CD8-positive, alpha-beta memory T cell (primary cell): ENCODE measurements at regions not wholly inside any gene's neighbourhood (a gene's known extent, or its start where the extent isn't known, plus 50 kb on each side); places are given as distances from the start of the nearest gene placed in this dataset.

ENCODE experiments used
- CTCF ChIA-PET: fragments of 350-600 bp; sonication (Branson Sonifier 250); formaldehyde crosslinking; loops from one replicate; lab custom pipeline; 2021; ENCODE audit warnings: antibody characterized with exemption; lab: Charles Lee
- POLR2A ChIA-PET: fragments of 350-600 bp; sonication (Branson Sonifier 250); formaldehyde crosslinking; loops from one replicate; lab custom pipeline; 2021; ENCODE audit warnings: antibody characterized with exemption; lab: Charles Lee
- DNase-seq, 5 donors: peaks; one replicate each; pipeline versions ENCODE4 v3.0.0 to v3.0.0-alpha.2; 2020 to 2022; ENCODE audit warnings: mixed read lengths in 1 of 5
- H3K27ac ChIP-seq: one replicate; pipeline ENCODE4 v1.7.0; 2013; ENCODE audit warnings: low read depth, mild to moderate bottlenecking, low read length, moderate library complexity
- H3K27me3 ChIP-seq: 2 replicates; pipeline ENCODE4 v1.7.0; 2013; ENCODE audit warnings: low read length, mild to moderate bottlenecking; ENCODE audit not compliant: insufficient read depth, poor library complexity, severe bottlenecking
- H3K36me3 ChIP-seq: 2 replicates; pipeline ENCODE4 v1.7.0; 2013; ENCODE audit warnings: mild to moderate bottlenecking, low read length, moderate library complexity; ENCODE audit not compliant: insufficient read depth
- H3K4me1 ChIP-seq: 2 replicates; pipeline ENCODE4 v1.7.0; 2013; ENCODE audit warnings: mild to moderate bottlenecking, low read length, moderate library complexity; ENCODE audit not compliant: insufficient read depth
- H3K4me3 ChIP-seq: 2 replicates; pipeline ENCODE4 v1.7.0; 2013; ENCODE audit warnings: mild to moderate bottlenecking, low read length
- H3K9me3 ChIP-seq: 2 replicates; pipeline ENCODE4 v1.7.0; 2013; ENCODE audit warnings: mild to moderate bottlenecking, low read length
- H3K27ac Mint-ChIP-seq, 8 donors: one replicate each; pipeline ENCODE4 v1.8.0; 2020 to 2021; ENCODE audit warnings: mixed read lengths in 8 of 8, mild to moderate bottlenecking in 6 of 8, inconsistent platforms in 3 of 8, moderate library complexity in 3 of 8
- H3K27me3 Mint-ChIP-seq, 2 donors: one replicate each; pipeline ENCODE4 v1.8.0; 2020 to 2021; ENCODE audit warnings: mixed read lengths in 2 of 2, mild to moderate bottlenecking in 1 of 2, moderate library complexity in 1 of 2
- H3K36me3 Mint-ChIP-seq, 3 donors: one replicate each; pipeline ENCODE4 v1.8.0; 2020 to 2021; ENCODE audit warnings: mixed read lengths in 3 of 3, inconsistent platforms in 1 of 3, mild to moderate bottlenecking in 1 of 3
- H3K4me1 Mint-ChIP-seq, 3 donors: one replicate each; pipeline ENCODE4 v1.8.0; 2020 to 2021; ENCODE audit warnings: mixed read lengths in 3 of 3, inconsistent platforms in 1 of 3, mild to moderate bottlenecking in 1 of 3
- H3K4me3 Mint-ChIP-seq, 7 donors: one replicate each; pipeline ENCODE4 v1.8.0; 2020 to 2021; ENCODE audit warnings: mixed read lengths in 7 of 7, mild to moderate bottlenecking in 6 of 7, moderate library complexity in 4 of 7, inconsistent platforms in 2 of 7
- H3K9me3 Mint-ChIP-seq, 5 donors: one replicate each; pipeline ENCODE4 v1.8.0; 2020 to 2022; ENCODE audit warnings: mixed read lengths in 5 of 5, mild to moderate bottlenecking in 3 of 5, moderate library complexity in 2 of 5, inconsistent platforms in 1 of 5

DNA sequence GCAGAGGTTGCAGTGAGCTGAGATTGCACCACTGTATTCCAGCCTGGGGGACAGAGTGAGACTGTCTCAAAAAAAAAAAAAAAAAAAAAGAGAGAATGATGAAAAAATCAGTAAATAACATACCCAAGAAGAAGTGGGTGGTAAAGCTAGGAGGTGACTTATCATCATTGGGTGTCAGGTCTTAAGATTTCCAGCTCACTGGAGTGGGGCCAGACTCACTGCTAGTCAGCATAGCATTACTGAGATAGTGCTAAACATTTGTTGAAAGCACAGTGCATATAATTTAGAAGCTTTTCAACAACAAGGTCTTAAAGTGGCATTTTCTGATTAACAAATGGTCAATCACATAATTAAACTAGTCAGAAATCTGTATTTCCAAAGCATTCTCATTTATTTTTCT, 221.8 kb upstream of the GYPA start:
- Mint-ChIP-seq H3K4me1 (no peaks in the 10 kb centered on the region), H3K9me3 (peaks cover 0 to 3% (median 0%) of the 10 kb centered on the region in 5 donors), H3K4me3 (no peak overlapping the region), H3K27me3 (peaks cover 0 to 1% of the 10 kb centered on the region in 2 donors), H3K36me3 (no peaks in the 10 kb centered on the region), H3K27ac (no peak overlapping the region)
- ChIA-PET CTCF (no interaction called here), POLR2A (no interaction called here)
- no peak for DNase-seq
- Histone ChIP-seq H3K27me3 (no peaks in the 10 kb centered on the region), H3K27ac (no peak overlapping the region), H3K9me3 (no peaks in the 10 kb centered on the region), H3K36me3 (no peaks in the 10 kb centered on the region), H3K4me1 (no peaks in the 10 kb centered on the region), H3K4me3 (no peak overlapping the region)

DNA sequence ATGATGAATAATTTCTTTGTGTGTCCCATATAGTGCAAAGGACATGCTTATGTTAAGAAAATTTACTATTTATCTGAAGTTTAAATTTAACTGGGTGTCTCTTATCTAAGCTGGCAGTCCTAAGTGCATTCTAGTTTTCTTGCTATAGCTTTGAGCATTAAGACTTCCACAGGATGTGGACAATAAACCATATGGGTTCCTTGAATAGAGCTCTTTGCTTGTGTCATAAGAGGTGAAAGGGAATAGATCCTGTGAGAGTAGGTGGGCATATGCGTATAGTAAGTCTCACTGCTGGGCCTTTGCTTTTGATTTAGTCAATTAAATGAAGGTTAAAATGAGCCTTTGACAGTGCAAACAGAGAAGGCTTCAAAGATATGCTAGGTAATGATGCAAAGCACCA, 223.4 kb upstream of the GYPA start:
- H3K9me3 Mint-ChIP-seq, result peaks cover 0 to 3% (median 0%) of the 10 kb centered on the region in 5 donors
- no peaks in the 10 kb centered on the region for H3K4me1 Mint-ChIP-seq
- no peaks in the 10 kb centered on the region for H3K36me3 ChIP-seq
- ChIA-PET POLR2A (no interaction called here), CTCF (no interaction called here)
- no peak overlapping the region for H3K4me3 ChIP-seq
- no peaks in the 10 kb centered on the region for H3K27me3 ChIP-seq
- H3K4me1 ChIP-seq, result no peaks in the 10 kb centered on the region
- no peaks in the 10 kb centered on the region for H3K9me3 ChIP-seq
- no peak overlapping the region for H3K4me3 Mint-ChIP-seq
- no peak for DNase-seq
- no peak overlapping the region for H3K27ac ChIP-seq
- H3K36me3 Mint-ChIP-seq, result no peaks in the 10 kb centered on the region
- H3K27me3 Mint-ChIP-seq, result peaks cover 0 to 1% of the 10 kb centered on the region in 2 donors
- H3K27ac Mint-ChIP-seq, result no peak overlapping the region

DNA sequence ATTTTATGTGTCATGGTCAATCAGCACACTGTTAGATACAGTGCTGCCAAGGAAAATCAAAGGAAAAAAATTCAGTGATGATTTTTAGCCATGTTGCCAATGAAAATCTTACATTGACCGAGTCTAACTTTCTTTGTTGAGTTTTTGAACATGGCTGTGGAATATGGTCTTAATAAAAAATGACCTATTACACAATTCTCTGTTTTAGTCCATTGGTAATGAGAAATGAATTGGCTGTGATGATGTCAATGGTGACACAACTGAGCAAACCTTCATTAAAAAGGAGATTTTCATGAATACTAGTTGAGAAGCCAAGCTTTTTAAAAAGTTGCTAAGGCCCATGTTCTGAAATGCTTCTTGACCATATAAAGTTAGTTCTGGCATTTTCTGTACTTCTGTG, 225.9 kb upstream of the GYPA start:
- Mint-ChIP-seq H3K9me3 (no peaks in the 10 kb centered on the region), H3K36me3 (no peaks in the 10 kb centered on the region), H3K4me3 (no peak overlapping the region), H3K27me3 (no peaks in the 10 kb centered on the region), H3K4me1 (no peaks in the 10 kb centered on the region), H3K27ac (no peak overlapping the region)
- no peak overlapping the region for H3K4me3 ChIP-seq
- ChIA-PET CTCF (no interaction called here), POLR2A (no interaction called here)
- H3K27me3 ChIP-seq, result no peaks in the 10 kb centered on the region
- H3K27ac ChIP-seq, result no peak overlapping the region
- H3K4me1 ChIP-seq, result no peaks in the 10 kb centered on the region
- no peaks in the 10 kb centered on the region for H3K36me3 ChIP-seq
- no peak for DNase-seq
- no peaks in the 10 kb centered on the region for H3K9me3 ChIP-seq

- Histone ChIP-seq H3K4me3 (no peak overlapping the region), H3K36me3 (no peaks in the 10 kb centered on the region), H3K4me1 (no peaks in the 10 kb centered on the region), H3K9me3 (no peaks in the 10 kb centered on the region), H3K27me3 (no peaks in the 10 kb centered on the region), H3K27ac (no peak overlapping the region)
- ChIA-PET POLR2A (no interaction called here), CTCF (no interaction called here)
- Mint-ChIP-seq H3K27me3 (no peaks in the 10 kb centered on the region), H3K27ac (no peak overlapping the region), H3K36me3 (no peaks in the 10 kb centered on the region), H3K9me3 (peaks cover 0 to 2% (median 0%) of the 10 kb centered on the region in 5 donors), H3K4me1 (no peaks in the 10 kb centered on the region), H3K4me3 (no peak overlapping the region)
- DNase-seq, result no peak
Observed at GRCh38 chr4:144371485-144371884, 231.0 kb upstream of the GYPA start.

DNA sequence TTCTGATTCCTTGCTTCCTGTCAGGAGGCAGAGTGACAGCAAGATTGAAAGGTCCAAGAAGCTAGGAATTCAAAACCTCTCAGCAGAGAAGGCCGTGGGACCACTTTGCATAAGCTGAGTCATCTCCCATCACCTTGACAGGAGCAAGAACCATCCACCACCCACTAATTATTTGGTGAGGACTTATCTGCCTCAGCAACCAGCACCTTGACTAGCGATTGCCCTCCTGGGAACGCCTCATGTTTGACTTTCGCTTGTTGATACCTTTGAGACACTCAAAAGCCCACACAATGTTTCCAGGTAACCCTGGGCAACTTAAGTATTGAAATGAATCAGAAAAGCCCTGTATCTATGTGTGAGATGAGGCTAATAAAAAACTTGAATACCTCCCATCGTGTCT, 233.5 kb upstream of the GYPA start:
- Mint-ChIP-seq H3K36me3 (no peaks in the 10 kb centered on the region), H3K9me3 (peaks cover 0 to 2% (median 0%) of the 10 kb centered on the region in 5 donors), H3K4me3 (no peak overlapping the region), H3K27ac (no peak overlapping the region), H3K27me3 (no peaks in the 10 kb centered on the region), H3K4me1 (no peaks in the 10 kb centered on the region)
- Histone ChIP-seq H3K27me3 (no peaks in the 10 kb centered on the region), H3K4me3 (no peak overlapping the region), H3K27ac (no peak overlapping the region), H3K36me3 (no peaks in the 10 kb centered on the region), H3K9me3 (no peaks in the 10 kb centered on the region), H3K4me1 (no peaks in the 10 kb centered on the region)
- ChIA-PET POLR2A (no interaction called here), CTCF (no interaction called here)
- no peak for DNase-seq

DNA sequence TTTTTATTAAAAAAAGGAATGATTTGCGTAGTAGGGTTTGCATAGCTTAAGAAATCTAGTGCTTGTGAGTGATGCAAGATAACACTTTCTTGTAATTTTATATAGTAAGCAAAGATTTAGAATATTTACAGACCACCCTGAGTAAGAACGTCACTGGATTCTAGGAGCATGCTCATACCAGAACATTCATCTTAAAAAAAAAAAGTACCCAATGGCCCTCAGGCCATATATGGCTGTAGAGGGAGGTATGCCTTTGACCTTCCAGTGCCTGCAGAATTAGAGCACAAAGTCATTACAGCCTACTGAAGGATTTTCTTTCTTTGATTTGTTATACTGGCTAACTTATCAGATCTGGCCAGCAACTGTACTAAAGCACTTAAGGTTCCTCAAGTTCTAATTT, 236.3 kb upstream of the GYPA start:
- no peaks in the 10 kb centered on the region for H3K4me1 Mint-ChIP-seq
- no peaks in the 10 kb centered on the region for H3K36me3 Mint-ChIP-seq
- no peak overlapping the region for H3K4me3 Mint-ChIP-seq
- no peaks in the 10 kb centered on the region for H3K4me1 ChIP-seq
- H3K4me3 ChIP-seq, result no peak overlapping the region
- no peak overlapping the region for H3K27ac ChIP-seq
- H3K9me3 Mint-ChIP-seq, result peaks cover 0 to 5% (median 2%) of the 10 kb centered on the region in 5 donors
- no peaks in the 10 kb centered on the region for H3K27me3 Mint-ChIP-seq
- no peaks in the 10 kb centered on the region for H3K27me3 ChIP-seq
- POLR2A ChIA-PET, result no interaction called here
- CTCF ChIA-PET, result no interaction called here
- no peak overlapping the region for H3K27ac Mint-ChIP-seq
- DNase-seq, result no peak
- no peaks in the 10 kb centered on the region for H3K9me3 ChIP-seq
- no peaks in the 10 kb centered on the region for H3K36me3 ChIP-seq

GRCh38 chr4:144384408-144384807, 243.9 kb upstream of the GYPA start:
- H3K36me3 ChIP-seq, result no peaks in the 10 kb centered on the region
- H3K27me3 Mint-ChIP-seq, result no peaks in the 10 kb centered on the region
- no peaks in the 10 kb centered on the region for H3K4me1 Mint-ChIP-seq
- H3K4me1 ChIP-seq, result no peaks in the 10 kb centered on the region
- H3K4me3 Mint-ChIP-seq, result no peak overlapping the region
- no peak overlapping the region for H3K4me3 ChIP-seq
- POLR2A ChIA-PET, result no interaction called here
- peaks cover 3 to 23% (median 11%) of the 10 kb centered on the region in 5 donors for H3K9me3 Mint-ChIP-seq
- no peaks in the 10 kb centered on the region for H3K27me3 ChIP-seq
- CTCF ChIA-PET, result no interaction called here
- H3K36me3 Mint-ChIP-seq, result no peaks in the 10 kb centered on the region
- H3K9me3 ChIP-seq, result no peaks in the 10 kb centered on the region
- no peak overlapping the region for H3K27ac ChIP-seq
- no peak overlapping the region for H3K27ac Mint-ChIP-seq
- no peak for DNase-seq

- H3K4me1 Mint-ChIP-seq, result no peaks in the 10 kb centered on the region
- H3K4me3 ChIP-seq, result no peak overlapping the region
- H3K36me3 Mint-ChIP-seq, result no peaks in the 10 kb centered on the region
- no peaks in the 10 kb centered on the region for H3K27me3 ChIP-seq
- no peaks in the 10 kb centered on the region for H3K9me3 ChIP-seq
- no peak overlapping the region for H3K27ac ChIP-seq
- no peak for DNase-seq
- H3K36me3 ChIP-seq, result no peaks in the 10 kb centered on the region
- H3K9me3 Mint-ChIP-seq, result peaks cover 0 to 4% (median 3%) of the 10 kb centered on the region in 5 donors
- no peak overlapping the region for H3K4me3 Mint-ChIP-seq
- ChIA-PET CTCF (no interaction called here), POLR2A (no interaction called here)
- no peaks in the 10 kb centered on the region for H3K4me1 ChIP-seq
- H3K27ac Mint-ChIP-seq, result no peak overlapping the region
- no peaks in the 10 kb centered on the region for H3K27me3 Mint-ChIP-seq
Observed at GRCh38 chr4:144399927-144400326, 246.0 kb upstream of the HHIP start.

DNA sequence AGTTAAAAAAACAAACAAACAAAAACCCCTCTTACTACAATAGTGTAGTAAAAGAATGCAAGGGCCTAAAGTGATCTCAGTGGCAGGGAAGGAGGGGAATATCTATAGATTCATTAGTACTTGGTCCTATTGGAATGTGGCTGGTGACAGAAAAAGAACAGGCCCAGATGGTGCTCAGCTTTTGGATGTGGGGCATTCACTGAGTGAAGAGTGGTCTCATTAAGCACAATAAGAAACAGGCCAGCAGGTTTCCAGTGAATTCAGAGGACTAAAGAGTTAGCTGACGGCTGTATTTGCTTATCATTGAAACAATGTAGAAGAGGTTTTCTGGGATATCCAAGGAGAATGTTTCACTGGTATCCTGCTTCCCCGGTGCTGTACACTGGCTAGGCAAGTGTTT, 243.8 kb upstream of the HHIP start:
- CTCF ChIA-PET, result no interaction called here
- H3K36me3 Mint-ChIP-seq, result no peaks in the 10 kb centered on the region

More for the DNA sequence above, 243.8 kb upstream of the HHIP start:
- H3K27ac Mint-ChIP-seq, result no peak overlapping the region
- Histone ChIP-seq H3K36me3 (no peaks in the 10 kb centered on the region), H3K4me1 (no peaks in the 10 kb centered on the region), H3K27ac (no peak overlapping the region), H3K9me3 (no peaks in the 10 kb centered on the region), H3K4me3 (no peak overlapping the region), H3K27me3 (no peaks in the 10 kb centered on the region)
- no peaks in the 10 kb centered on the region for H3K27me3 Mint-ChIP-seq
- H3K4me3 Mint-ChIP-seq, result no peak overlapping the region
- POLR2A ChIA-PET, result no interaction called here
- H3K9me3 Mint-ChIP-seq, result peaks cover 0 to 4% (median 0%) of the 10 kb centered on the region in 5 donors
- no peak for DNase-seq
- no peaks in the 10 kb centered on the region for H3K4me1 Mint-ChIP-seq
